A549 (cell line): ENCODE measurements at regions not wholly inside any gene's neighbourhood (a gene's known extent, or its start where the extent isn't known, plus 50 kb on each side); places are given as distances from the start of the nearest gene placed in this dataset.

Experiments
- CTCF ChIP-seq: fragments of >200 bp; sonication (Bioruptor Twin); formaldehyde crosslinking; IDR thresholded peaks from 3 replicates; pipeline ENCODE4 v1.5.1; 2016
- ELK1 ChIP-seq: fragments of 150-350 bp; IDR thresholded peaks from 2 replicates; pipeline ENCODE4 v1.6.1; 2014; ENCODE audit warnings: low read depth, mild to moderate bottlenecking, low read length
- EP300 ChIP-seq, 2 experiments: fragments of >200 bp; sonication (Bioruptor Twin); formaldehyde crosslinking; IDR thresholded peaks; 2 replicates in 1 of 2; 3 replicates in 1 of 2; pipeline ENCODE4 v1.6.1; 2016 to 2017
- JUNB ChIP-seq: fragments of >200 bp; sonication (Bioruptor Twin); formaldehyde crosslinking; IDR thresholded peaks from 2 replicates; pipeline ENCODE4 v1.6.1; 2016
- NFE2L2 ChIP-seq: fragments of 150-350 bp; conservative IDR thresholded peaks from 2 replicates; pipeline ENCODE4 v1.6.1; 2014; ENCODE audit warnings: low read length
- NPAS2 ChIP-seq: fragments of 250-450 bp; sonication (Bioruptor Pico); IDR thresholded peaks from 2 replicates; pipeline ENCODE4 v1.8.0; 2022; ENCODE audit warnings: mild to moderate bottlenecking, moderate library complexity, borderline replicate concordance
- NR3C1 ChIP-seq: fragments of >200 bp; sonication (Bioruptor Twin); formaldehyde crosslinking; IDR thresholded peaks from 3 replicates; pipeline ENCODE4 v1.6.1; 2017
- POLR2A ChIP-seq: IDR thresholded peaks from 2 replicates; pipeline ENCODE4 v1.6.1; 2012; ENCODE audit warnings: mild to moderate bottlenecking, low read length
- POLR2AphosphoS2 ChIP-seq: conservative IDR thresholded peaks from 2 replicates; pipeline ENCODE4 v1.6.1; 2012; ENCODE audit warnings: low read length, improper control_type of control experiment, inconsistent platforms
- RAD21 ChIP-seq, 2 experiments: fragments of >200 bp in 1 of 2; sonication (Bioruptor Twin) in 1 of 2; formaldehyde crosslinking in 1 of 2; IDR thresholded peaks in 1 of 2; conservative IDR thresholded peaks in 1 of 2; 2 replicates in 1 of 2; 3 replicates in 1 of 2; pipeline ENCODE4 v1.6.1; 2012 to 2018; ENCODE audit warnings: inconsistent platforms in 1 of 2
- ZC3H11A ChIP-seq: fragments of 450-650 bp; IDR thresholded peaks from 2 replicates; pipeline ENCODE4 v1.6.1; 2014; ENCODE audit warnings: antibody characterized with exemption, mild to moderate bottlenecking

- no peak for TF ChIP-seq NFE2L2
- no peak for TF ChIP-seq RAD21 (conservative IDR thresholded peaks at IDR 0.05 in 1 of 2, IDR thresholded peaks at IDR 0.05 in 1 of 2)
- no peak for TF ChIP-seq ELK1
- TF ChIP-seq CTCF: no peak
- TF ChIP-seq NPAS2 (CRISPR knock-in tag): no peak
- no peak for TF ChIP-seq EP300 (IDR thresholded peaks at IDR 0.05)
- no peak for TF ChIP-seq ZC3H11A
- TF ChIP-seq POLR2A: no peak
- no peak for TF ChIP-seq NR3C1
- TF ChIP-seq JUNB: no peak
- no peak for TF ChIP-seq POLR2AphosphoS2
Observed at GRCh38 chr14:101399737-101400517, 161.4 kb upstream of the DIO3 start.
